OCI-LY7 (cell line): ENCODE measurements at regions not wholly inside any gene's neighbourhood (a gene's known extent, or its start where the extent isn't known, plus 50 kb on each side); places are given as distances from the start of the nearest gene placed in this dataset.

ENCODE experiments used
- BruUV-seq: library from RNA; stranded (reverse); fragments of 400-500 nt; replicated peaks from 2 replicates; lab custom pipeline; 2021; lab: Mats Ljungman, UMichigan
- CTCF ChIA-PET: fragments of 300-600 bp; sonication (Branson Sonifier 250); formaldehyde crosslinking; loops from one replicate; lab custom pipeline; 2022; ENCODE audit warnings: antibody characterized with exemption; ENCODE audit not compliant: unreplicated experiment; lab: Charles Lee
- POLR2A ChIA-PET: fragments of 300-600 bp; sonication (Branson Sonifier 250); formaldehyde crosslinking; loops from one replicate; lab custom pipeline; 2022; ENCODE audit warnings: antibody characterized with exemption; lab: Charles Lee
- DNase-seq: peaks from one replicate; pipeline ENCODE4 v3.0.0-alpha.2; 2015; ENCODE audit warnings: low spot score
- H2AFZ ChIP-seq: fragments of 200-600 bp; sonication (generic), shearing (Covaris generic); 2 replicates; pipeline ENCODE4 v1.6.1; 2014; ENCODE audit warnings: mild to moderate bottlenecking, antibody characterized with exemption, low read length, moderate library complexity
- H3K27ac ChIP-seq: fragments of 200-600 bp; sonication (generic); 2 replicates; pipeline ENCODE4 v1.5.1; 2014; ENCODE audit warnings: mixed run types, low read depth, mild to moderate bottlenecking, moderate library complexity, low read length, inconsistent platforms; ENCODE audit not compliant: poor library complexity, severe bottlenecking
- H3K36me3 ChIP-seq: fragments of 200-600 bp; sonication (generic); 2 replicates; pipeline ENCODE4 v1.6.1; 2014; ENCODE audit warnings: mild to moderate bottlenecking, antibody characterized with exemption, low read length, moderate library complexity, mixed read lengths; ENCODE audit not compliant: insufficient read depth
- H3K4me1 ChIP-seq: fragments of 200-600 bp; sonication (generic); 2 replicates; pipeline ENCODE4 v1.5.1; 2014; ENCODE audit warnings: mild to moderate bottlenecking, low read length; ENCODE audit not compliant: insufficient read depth, poor library complexity, severe bottlenecking
- H3K4me2 ChIP-seq: fragments of 200-600 bp; sonication (generic); 2 replicates; pipeline ENCODE4 v1.6.1; 2014; ENCODE audit warnings: mild to moderate bottlenecking, low read length
- H3K4me3 ChIP-seq: fragments of 200-600 bp; sonication (generic); 2 replicates; pipeline ENCODE4 v1.5.1; 2014; ENCODE audit warnings: mild to moderate bottlenecking, low read depth, low read length; ENCODE audit not compliant: poor library complexity, severe bottlenecking
- H3K79me2 ChIP-seq: fragments of 200-600 bp; sonication (generic); 2 replicates; pipeline ENCODE4 v1.6.1; 2016; ENCODE audit warnings: low read depth, mild to moderate bottlenecking, low read length, moderate library complexity, mixed read lengths; ENCODE audit not compliant: insufficient read depth
- H3K9me2 ChIP-seq: fragments of 200-600 bp; sonication (generic); 2 replicates; pipeline ENCODE4 v1.6.1; 2016; ENCODE audit warnings: mild to moderate bottlenecking, low read length, mixed read lengths; ENCODE audit not compliant: insufficient read depth
- H3K9me3 ChIP-seq: fragments of 200-600 bp; sonication (generic); 2 replicates; pipeline ENCODE4 v1.6.1; 2014; ENCODE audit warnings: mild to moderate bottlenecking, mixed run types, low read length, mixed read lengths
- H4K20me1 ChIP-seq: fragments of 200-600 bp; sonication (generic); 2 replicates; pipeline ENCODE4 v1.6.1; 2014; ENCODE audit warnings: mild to moderate bottlenecking, antibody characterized with exemption, low read length, moderate library complexity, mixed read lengths; ENCODE audit not compliant: insufficient read depth
- EZH2phosphoT487 ChIP-seq: fragments of 200-600 bp; sonication (generic); IDR thresholded peaks from 2 replicates; pipeline ENCODE4 v1.6.1; 2018; ENCODE audit warnings: low read depth, borderline replicate concordance, mild to moderate bottlenecking, mixed run types, antibody characterized with exemption, low read length, moderate library complexity, mixed read lengths
- intact Hi-C: fragments of 100-400 bp; cut with micrococcal nuclease; formaldehyde crosslinking; loops from one replicate; pipeline ENCODE4 v1.10.0; 2022; ENCODE audit not compliant: unreplicated experiment
- TF ChIP-seq, protein P1 (sequence below): fragments of 200-600 bp; sonication (generic); conservative IDR thresholded peaks from 2 replicates; pipeline ENCODE4 v1.5.1; 2014; ENCODE audit warnings: mild to moderate bottlenecking, antibody characterized with exemption, low read length, moderate library complexity, mixed read lengths

DNA sequence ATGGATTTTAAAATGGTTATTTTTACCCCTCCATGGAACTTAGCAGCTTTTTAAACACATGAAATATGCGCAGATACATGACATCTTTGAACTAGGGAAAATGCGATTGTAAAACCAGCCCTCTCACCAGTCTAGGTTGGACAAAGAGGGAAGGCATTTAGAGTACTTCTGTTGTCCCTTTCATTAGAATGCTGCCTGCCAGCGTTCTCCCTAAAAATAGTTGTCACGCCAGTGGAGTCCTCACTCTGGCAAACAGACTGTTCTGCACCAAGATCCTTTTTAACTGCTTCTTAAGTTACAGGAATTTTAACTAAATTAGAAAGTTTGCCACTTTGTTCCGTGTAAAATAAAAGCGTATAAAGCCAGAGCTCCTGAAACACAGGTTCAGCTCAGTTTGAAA, 295.3 kb downstream of the VPS13C start:
- no TSS peak for BruUV-seq
- intact Hi-C loops, result no loop called here
- H4K20me1 ChIP-seq, result no peaks in the 10 kb centered on the region

GRCh38 chr15:61764141-61764540, 296.1 kb downstream of the VPS13C start:
- H3K9me3 ChIP-seq, result no peaks in the 10 kb centered on the region
- DNase-seq, result no peak
- POLR2A ChIA-PET, result no interaction called here
- CTCF ChIA-PET, result no interaction called here
- H3K9me2 ChIP-seq, result no peaks in the 10 kb centered on the region
- H4K20me1 ChIP-seq, result no peaks in the 10 kb centered on the region
- TF ChIP-seq, protein P1, sequence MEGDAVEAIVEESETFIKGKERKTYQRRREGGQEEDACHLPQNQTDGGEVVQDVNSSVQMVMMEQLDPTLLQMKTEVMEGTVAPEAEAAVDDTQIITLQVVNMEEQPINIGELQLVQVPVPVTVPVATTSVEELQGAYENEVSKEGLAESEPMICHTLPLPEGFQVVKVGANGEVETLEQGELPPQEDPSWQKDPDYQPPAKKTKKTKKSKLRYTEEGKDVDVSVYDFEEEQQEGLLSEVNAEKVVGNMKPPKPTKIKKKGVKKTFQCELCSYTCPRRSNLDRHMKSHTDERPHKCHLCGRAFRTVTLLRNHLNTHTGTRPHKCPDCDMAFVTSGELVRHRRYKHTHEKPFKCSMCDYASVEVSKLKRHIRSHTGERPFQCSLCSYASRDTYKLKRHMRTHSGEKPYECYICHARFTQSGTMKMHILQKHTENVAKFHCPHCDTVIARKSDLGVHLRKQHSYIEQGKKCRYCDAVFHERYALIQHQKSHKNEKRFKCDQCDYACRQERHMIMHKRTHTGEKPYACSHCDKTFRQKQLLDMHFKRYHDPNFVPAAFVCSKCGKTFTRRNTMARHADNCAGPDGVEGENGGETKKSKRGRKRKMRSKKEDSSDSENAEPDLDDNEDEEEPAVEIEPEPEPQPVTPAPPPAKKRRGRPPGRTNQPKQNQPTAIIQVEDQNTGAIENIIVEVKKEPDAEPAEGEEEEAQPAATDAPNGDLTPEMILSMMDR, result no peak
- TF ChIP-seq EZH2phosphoT487, result no peak
- no peaks in the 10 kb centered on the region for H3K4me1 ChIP-seq
- H3K4me2 ChIP-seq, result no peak overlapping the region
- no peaks in the 10 kb centered on the region for H3K36me3 ChIP-seq
- H3K79me2 ChIP-seq, result no peaks in the 10 kb centered on the region
- H3K27ac ChIP-seq, result no peak overlapping the region
- no peak overlapping the region for H2AFZ ChIP-seq
- no TSS peak for BruUV-seq
- no peak overlapping the region for H3K4me3 ChIP-seq
- intact Hi-C loops, result no loop called here

More for the DNA sequence above, 295.3 kb downstream of the VPS13C start:
- Histone ChIP-seq H3K27ac (no peak overlapping the region), H3K36me3 (no peaks in the 10 kb centered on the region), H3K4me3 (no peak overlapping the region), H2AFZ (no peak overlapping the region), H3K9me2 (no peaks in the 10 kb centered on the region), H3K4me1 (no peaks in the 10 kb centered on the region), H3K9me3 (no peaks in the 10 kb centered on the region), H3K4me2 (no peak overlapping the region), H3K79me2 (no peaks in the 10 kb centered on the region)
- DNase-seq, result no peak
- CTCF ChIA-PET, result no interaction called here
- POLR2A ChIA-PET, result no interaction called here
- TF ChIP-seq EZH2phosphoT487, result no peak
- TF ChIP-seq, protein P1, result no peak

GRCh38 chr15:61762676-61763075, 297.6 kb downstream of the VPS13C start:
- Histone ChIP-seq H3K4me2 (no peak overlapping the region), H2AFZ (no peak overlapping the region), H3K4me1 (no peaks in the 10 kb centered on the region), H3K9me3 (no peaks in the 10 kb centered on the region), H3K4me3 (no peak overlapping the region), H3K9me2 (no peaks in the 10 kb centered on the region), H3K27ac (no peak overlapping the region), H3K36me3 (no peaks in the 10 kb centered on the region), H4K20me1 (no peaks in the 10 kb centered on the region), H3K79me2 (no peaks in the 10 kb centered on the region)
- intact Hi-C loops, result no loop called here
- TF ChIP-seq, protein P1, result no peak
- no peak for TF ChIP-seq EZH2phosphoT487
- DNase-seq, result no peak
- CTCF ChIA-PET, result no interaction called here
- POLR2A ChIA-PET, result no interaction called here
- no TSS peak for BruUV-seq
